ENCODE measurements at regions not wholly inside any gene's neighbourhood (a gene's known extent, or its start where the extent isn't known, plus 50 kb on each side); places are given as distances from the start of the nearest gene placed in this dataset.

DNA sequence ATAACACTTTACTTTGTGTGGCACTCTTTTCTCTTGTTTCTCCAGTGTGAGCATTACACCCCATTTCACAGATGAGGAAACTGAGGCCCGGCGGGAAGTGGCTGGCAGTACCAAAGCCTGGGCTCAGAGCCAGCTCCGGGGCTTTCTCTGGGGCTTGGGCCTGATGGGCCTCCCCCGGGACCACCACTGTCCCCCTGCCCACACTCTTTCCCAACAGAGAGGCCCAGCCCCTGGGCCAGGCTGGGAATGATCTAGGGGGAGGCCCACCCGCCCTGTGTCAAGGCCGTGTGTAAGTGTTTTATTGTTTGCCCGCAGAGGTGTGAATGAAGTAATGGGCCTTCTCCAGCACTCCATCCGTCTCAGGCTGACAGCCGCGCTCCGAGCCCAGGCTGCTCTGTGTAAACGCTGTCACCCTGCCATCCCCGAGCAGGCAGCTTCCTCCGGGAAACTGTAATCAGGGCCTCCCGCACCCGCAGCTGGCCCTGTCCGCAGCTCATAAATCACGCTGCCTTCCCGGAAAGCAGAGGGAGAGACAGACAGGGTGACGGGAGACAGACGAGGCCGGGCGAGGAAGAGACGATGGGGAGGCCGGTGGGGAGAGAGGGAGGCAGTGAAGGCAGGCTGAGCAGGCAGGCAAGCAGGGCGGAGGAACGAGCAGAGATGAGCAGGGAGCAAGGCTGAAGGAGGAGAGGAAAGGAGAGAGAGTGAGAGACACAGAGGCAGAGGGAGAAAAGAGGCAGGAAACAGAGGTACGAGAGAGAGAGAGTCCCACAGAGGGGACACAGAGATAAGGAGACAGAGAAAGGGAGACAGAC, 109.7 kb upstream of the ZBTB40 start:
- POLR2A ChIA-PET (ENCODE audit: partially characterized antibody) = no interaction called here
- H2AFZ ChIP-seq (ENCODE audit: low read length) = no peak overlapping the region
- 80% methylated on average over 26 of the region's 28 CpGs; no CpG with 5 or more reads in 1 of the 2 experiments for WGBS, 2 experiments (ENCODE audit: extremely low coverage in 1 of 2, insufficient coverage in 1 of 2, insufficient read length in 1 of 2, insufficient replicate concordance in 2 of 2, low coverage in 1 of 2, low lambda C conversion rate in 2 of 2, missing lambda C conversion rate in 1 of 2)
- H2BK12ac ChIP-seq (ENCODE audit: low read depth, low read length) = peak overlapping the region; percentile 60; the same call in 1 of the 2 replicates
- H4K8ac ChIP-seq (ENCODE audit: extremely low read depth, insufficient read depth, low read length) = peak overlapping the region; percentile 29; the same call in 1 of the 2 replicates
- 0 out of 2 replicates have a peak overlapping the region, but pooled peaks have one; percentile 53 for H2AK5ac ChIP-seq (ENCODE audit: low read depth, low read length)
- no peak overlapping the region for H4K91ac ChIP-seq (replicated peaks; ENCODE audit: insufficient read length, low read length)
- H3K23me2 ChIP-seq (ENCODE audit: low read depth, low read length) = peaks cover 3% of the 10 kb centered on the region; the same call in 1 of the 2 replicates
- no peaks in the 10 kb centered on the region for H3K9me3 ChIP-seq (ENCODE audit: insufficient read depth in 2 of 2, low read depth in 1 of 2, low read length in 1 of 2)
- no peaks in the 10 kb centered on the region for H4K20me1 ChIP-seq (replicated peaks in 1 of 2; ENCODE audit: control insufficient read depth in 1 of 2, insufficient read depth in 2 of 2, low read length in 2 of 2)
- TF ChIP-seq EP300 (IDR thresholded peaks at IDR 0.05; ENCODE audit: borderline replicate concordance in 1 of 2, low read depth in 2 of 2, low read length in 2 of 2) = no peak
- no peak for TF ChIP-seq CHD2 (IDR thresholded peaks at IDR 0.05; ENCODE audit: low read length)
- no peak for TF ChIP-seq SRF (IDR thresholded peaks at IDR 0.05; ENCODE audit: low read depth, low read length)
- TF ChIP-seq, protein P1, sequence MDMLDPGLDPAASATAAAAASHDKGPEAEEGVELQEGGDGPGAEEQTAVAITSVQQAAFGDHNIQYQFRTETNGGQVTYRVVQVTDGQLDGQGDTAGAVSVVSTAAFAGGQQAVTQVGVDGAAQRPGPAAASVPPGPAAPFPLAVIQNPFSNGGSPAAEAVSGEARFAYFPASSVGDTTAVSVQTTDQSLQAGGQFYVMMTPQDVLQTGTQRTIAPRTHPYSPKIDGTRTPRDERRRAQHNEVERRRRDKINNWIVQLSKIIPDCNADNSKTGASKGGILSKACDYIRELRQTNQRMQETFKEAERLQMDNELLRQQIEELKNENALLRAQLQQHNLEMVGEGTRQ (IDR thresholded peaks at IDR 0.05; ENCODE audit: low read length) = no peak
- TF ChIP-seq, protein P2, sequence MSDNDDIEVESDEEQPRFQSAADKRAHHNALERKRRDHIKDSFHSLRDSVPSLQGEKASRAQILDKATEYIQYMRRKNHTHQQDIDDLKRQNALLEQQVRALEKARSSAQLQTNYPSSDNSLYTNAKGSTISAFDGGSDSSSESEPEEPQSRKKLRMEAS (IDR thresholded peaks at IDR 0.05) = no peak
- TF ChIP-seq, protein P3, sequence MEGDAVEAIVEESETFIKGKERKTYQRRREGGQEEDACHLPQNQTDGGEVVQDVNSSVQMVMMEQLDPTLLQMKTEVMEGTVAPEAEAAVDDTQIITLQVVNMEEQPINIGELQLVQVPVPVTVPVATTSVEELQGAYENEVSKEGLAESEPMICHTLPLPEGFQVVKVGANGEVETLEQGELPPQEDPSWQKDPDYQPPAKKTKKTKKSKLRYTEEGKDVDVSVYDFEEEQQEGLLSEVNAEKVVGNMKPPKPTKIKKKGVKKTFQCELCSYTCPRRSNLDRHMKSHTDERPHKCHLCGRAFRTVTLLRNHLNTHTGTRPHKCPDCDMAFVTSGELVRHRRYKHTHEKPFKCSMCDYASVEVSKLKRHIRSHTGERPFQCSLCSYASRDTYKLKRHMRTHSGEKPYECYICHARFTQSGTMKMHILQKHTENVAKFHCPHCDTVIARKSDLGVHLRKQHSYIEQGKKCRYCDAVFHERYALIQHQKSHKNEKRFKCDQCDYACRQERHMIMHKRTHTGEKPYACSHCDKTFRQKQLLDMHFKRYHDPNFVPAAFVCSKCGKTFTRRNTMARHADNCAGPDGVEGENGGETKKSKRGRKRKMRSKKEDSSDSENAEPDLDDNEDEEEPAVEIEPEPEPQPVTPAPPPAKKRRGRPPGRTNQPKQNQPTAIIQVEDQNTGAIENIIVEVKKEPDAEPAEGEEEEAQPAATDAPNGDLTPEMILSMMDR (IDR thresholded peaks at IDR 0.05; ENCODE audit: control extremely low read depth in 1 of 3, insufficient read depth in 1 of 3, low read depth in 1 of 3, low read length in 3 of 3) = no peak
- no peaks in the 10 kb centered on the region; a peak in 3 of 7 replicates for H3K27me3 ChIP-seq (replicated peaks in 1 of 4; ENCODE audit: control insufficient read depth in 3 of 4, extremely low read depth in 1 of 4, insufficient read depth in 3 of 4, low read length in 3 of 4)
- H3K36me3 ChIP-seq (ENCODE audit: control insufficient read depth in 2 of 4, insufficient read depth in 4 of 4, low read length in 3 of 4) = no peaks in the 10 kb centered on the region
- H3K14ac ChIP-seq (ENCODE audit: insufficient read length) = no peak overlapping the region
- H3K79me2 ChIP-seq (ENCODE audit: control insufficient read depth in 1 of 2, insufficient read depth in 2 of 2, low read length in 2 of 2) = no peaks in the 10 kb centered on the region
- DNase-seq (ENCODE audit: low read depth in 1 of 2, low spot score in 2 of 2) (no peak), FAIRE-seq (no peak)
- no peak overlapping the region for H3K9ac ChIP-seq (replicated peaks in 1 of 4; ENCODE audit: extremely low read depth in 1 of 4, low read depth in 3 of 4, low read length in 3 of 4)
- no peak overlapping the region for H3K27ac ChIP-seq (ENCODE audit: low read depth, low read length)
- H3K79me1 ChIP-seq (ENCODE audit: low read depth, low read length) = no peaks in the 10 kb centered on the region
- no peak overlapping the region for H2BK5ac ChIP-seq (ENCODE audit: low read depth, low read length)
- no peak overlapping the region for H4K5ac ChIP-seq (ENCODE audit: insufficient read length, low read depth, low read length)
- H3K56ac ChIP-seq (replicated peaks; ENCODE audit: insufficient read length, low read depth, low read length) = no peak overlapping the region
- no peak overlapping the region for H3K4me3 ChIP-seq (ENCODE audit: extremely low read depth in 1 of 4, insufficient read depth in 2 of 4, low read depth in 3 of 4, low read length in 4 of 4)
- H3K23ac ChIP-seq (ENCODE audit: insufficient read length) = no peak overlapping the region
- no peak overlapping the region for H3K4ac ChIP-seq (replicated peaks; ENCODE audit: insufficient read length, low read depth, low read length)
- 0 out of 2 replicates have a peak overlapping the region, but pooled peaks have one; percentile 61 for H2BK15ac ChIP-seq (ENCODE audit: low read length)
- H3K4me1 ChIP-seq (replicated peaks in 1 of 4; ENCODE audit: control insufficient read depth in 3 of 4, insufficient read depth in 4 of 4, low read length in 3 of 4) = peaks cover 0 to 4% (median 2%) of the 10 kb centered on the region in 4 experiments; a peak in 3 of 7 replicates
- H2BK120ac ChIP-seq (replicated peaks; ENCODE audit: low read depth, low read length) = no peak overlapping the region
- no peak overlapping the region for H3K18ac ChIP-seq (ENCODE audit: extremely low read depth, low read length)
- CTCF ChIA-PET (ENCODE audit: partially characterized antibody) = interaction anchor here (0.7 kb wide), 1 partner anchor 258 kb away, joined by 3 read pairs; no protein-coding TSS in a partner anchor
- H3K4me2 ChIP-seq (ENCODE audit: insufficient read depth in 1 of 2, low read depth in 2 of 2, low read length in 2 of 2) = no peak overlapping the region
- H2BK20ac ChIP-seq (ENCODE audit: low read length) = no peak overlapping the region

Measured in H1 (cell line).